ENCODE measurements at regions not wholly inside any gene's neighbourhood (a gene's known extent, or its start where the extent isn't known, plus 50 kb on each side); places are given as distances from the start of the nearest gene placed in this dataset.

DNA sequence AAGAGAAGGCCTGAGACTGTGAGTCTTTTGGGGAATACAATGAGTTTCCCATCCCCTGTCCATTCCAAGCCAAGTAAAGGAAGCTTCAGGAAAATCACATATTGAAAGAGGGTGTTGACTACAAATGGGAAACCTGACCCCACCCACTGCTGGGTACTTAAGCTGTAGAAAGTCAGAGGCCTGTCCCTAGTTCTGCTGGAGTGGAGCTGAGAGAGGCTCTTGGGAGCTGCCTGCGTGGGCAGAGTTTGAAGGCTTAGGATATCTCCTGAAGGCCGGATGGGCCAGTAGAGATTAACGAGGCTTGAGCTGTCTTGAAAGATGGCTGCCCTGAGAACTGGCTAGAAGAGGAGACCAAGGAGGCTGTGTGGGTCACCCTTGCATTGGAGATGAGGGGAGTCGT is 176.2 kb upstream of the NECTIN1 start:
- Histone ChIP-seq H3K4me2 (ENCODE audit: low read length) (no peak overlapping the region), H3K36me3 (ENCODE audit: insufficient read depth, low read length) (no peaks in the 10 kb centered on the region), H2AFZ (ENCODE audit: low read depth, low read length) (no peak overlapping the region), H3K79me2 (replicated peaks; ENCODE audit: insufficient read depth, low read length) (no peaks in the 10 kb centered on the region), H4K20me1 (ENCODE audit: insufficient read depth) (no peaks in the 10 kb centered on the region), H3K9me3 (ENCODE audit: low read length) (no peaks in the 10 kb centered on the region), H3K4me3 (ENCODE audit: low read length) (no peak overlapping the region), H3K27me3 (ENCODE audit: insufficient read depth, low read depth, low read length) (no peaks in the 10 kb centered on the region), H3F3A (ENCODE audit: insufficient read depth, low read length, poor library complexity, severe bottlenecking) (no peaks in the 10 kb centered on the region), H3K27ac (ENCODE audit: low read length) (no peak overlapping the region), H3K9ac (ENCODE audit: low read length) (no peak overlapping the region), H3K9me2 (ENCODE audit: insufficient read depth, low read length) (no peaks in the 10 kb centered on the region)
- TF ChIP-seq SMC3 (conservative IDR thresholded peaks at IDR 0.05; ENCODE audit: poor library complexity) (no peak), EZH2 (IDR thresholded peaks at IDR 0.05; ENCODE audit: borderline replicate concordance, insufficient read depth, low read length, poor library complexity, severe bottlenecking) (no peak), TAF1 (IDR thresholded peaks at IDR 0.05; ENCODE audit: low read depth) (no peak), RAD21 (conservative IDR thresholded peaks at IDR 0.05) (no peak), EP300 (conservative IDR thresholded peaks at IDR 0.05; ENCODE audit: poor library complexity, severe bottlenecking) (no peak)
- TF ChIP-seq, protein P1, sequence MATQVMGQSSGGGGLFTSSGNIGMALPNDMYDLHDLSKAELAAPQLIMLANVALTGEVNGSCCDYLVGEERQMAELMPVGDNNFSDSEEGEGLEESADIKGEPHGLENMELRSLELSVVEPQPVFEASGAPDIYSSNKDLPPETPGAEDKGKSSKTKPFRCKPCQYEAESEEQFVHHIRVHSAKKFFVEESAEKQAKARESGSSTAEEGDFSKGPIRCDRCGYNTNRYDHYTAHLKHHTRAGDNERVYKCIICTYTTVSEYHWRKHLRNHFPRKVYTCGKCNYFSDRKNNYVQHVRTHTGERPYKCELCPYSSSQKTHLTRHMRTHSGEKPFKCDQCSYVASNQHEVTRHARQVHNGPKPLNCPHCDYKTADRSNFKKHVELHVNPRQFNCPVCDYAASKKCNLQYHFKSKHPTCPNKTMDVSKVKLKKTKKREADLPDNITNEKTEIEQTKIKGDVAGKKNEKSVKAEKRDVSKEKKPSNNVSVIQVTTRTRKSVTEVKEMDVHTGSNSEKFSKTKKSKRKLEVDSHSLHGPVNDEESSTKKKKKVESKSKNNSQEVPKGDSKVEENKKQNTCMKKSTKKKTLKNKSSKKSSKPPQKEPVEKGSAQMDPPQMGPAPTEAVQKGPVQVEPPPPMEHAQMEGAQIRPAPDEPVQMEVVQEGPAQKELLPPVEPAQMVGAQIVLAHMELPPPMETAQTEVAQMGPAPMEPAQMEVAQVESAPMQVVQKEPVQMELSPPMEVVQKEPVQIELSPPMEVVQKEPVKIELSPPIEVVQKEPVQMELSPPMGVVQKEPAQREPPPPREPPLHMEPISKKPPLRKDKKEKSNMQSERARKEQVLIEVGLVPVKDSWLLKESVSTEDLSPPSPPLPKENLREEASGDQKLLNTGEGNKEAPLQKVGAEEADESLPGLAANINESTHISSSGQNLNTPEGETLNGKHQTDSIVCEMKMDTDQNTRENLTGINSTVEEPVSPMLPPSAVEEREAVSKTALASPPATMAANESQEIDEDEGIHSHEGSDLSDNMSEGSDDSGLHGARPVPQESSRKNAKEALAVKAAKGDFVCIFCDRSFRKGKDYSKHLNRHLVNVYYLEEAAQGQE (IDR thresholded peaks at IDR 0.05; ENCODE audit: borderline replicate concordance), result no peak

DNA sequence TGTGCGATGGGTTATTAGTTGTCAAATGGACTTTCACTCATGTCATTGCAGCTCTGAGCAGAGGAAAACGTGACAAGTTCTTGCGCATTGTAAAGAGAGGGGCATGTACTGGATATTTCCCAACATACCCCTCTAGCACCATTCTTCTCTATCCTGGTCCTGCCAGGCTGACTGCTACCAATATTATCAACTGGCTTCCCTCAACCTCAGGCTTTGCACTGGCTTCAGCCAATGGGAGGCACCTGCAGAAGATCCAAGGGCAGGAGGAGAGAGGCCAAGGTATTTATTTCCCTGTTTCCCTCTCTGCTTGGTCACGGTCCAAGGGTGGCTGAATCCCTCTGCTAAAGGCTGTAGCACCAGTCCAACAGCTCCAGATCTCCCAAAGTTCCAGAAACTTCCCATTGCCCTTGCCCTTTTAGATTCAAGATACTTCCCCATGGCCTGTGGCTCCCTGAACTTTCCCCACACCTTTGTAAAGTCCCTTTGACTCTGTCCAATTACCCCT is 175.6 kb upstream of the NECTIN1 start:
- H3K79me2 ChIP-seq (replicated peaks; ENCODE audit: insufficient read depth, low read length), result no peaks in the 10 kb centered on the region
- no peaks in the 10 kb centered on the region for H3K27me3 ChIP-seq (ENCODE audit: insufficient read depth, low read depth, low read length)
- no peak overlapping the region for H3K9ac ChIP-seq (ENCODE audit: low read length)
- no peaks in the 10 kb centered on the region for H4K20me1 ChIP-seq (ENCODE audit: insufficient read depth)
- TF ChIP-seq RAD21 (conservative IDR thresholded peaks at IDR 0.05) (no peak), TAF1 (IDR thresholded peaks at IDR 0.05; ENCODE audit: low read depth) (no peak), SMC3 (conservative IDR thresholded peaks at IDR 0.05; ENCODE audit: poor library complexity) (no peak), EP300 (conservative IDR thresholded peaks at IDR 0.05; ENCODE audit: poor library complexity, severe bottlenecking) (no peak), MXI1 (conservative IDR thresholded peaks at IDR 0.05; ENCODE audit: poor library complexity, severe bottlenecking) (no peak), POLR2AphosphoS5 (IDR thresholded peaks at IDR 0.05) (no peak), EZH2 (IDR thresholded peaks at IDR 0.05; ENCODE audit: borderline replicate concordance, insufficient read depth, low read length, poor library complexity, severe bottlenecking) (no peak)
- TF ChIP-seq, protein P2, sequence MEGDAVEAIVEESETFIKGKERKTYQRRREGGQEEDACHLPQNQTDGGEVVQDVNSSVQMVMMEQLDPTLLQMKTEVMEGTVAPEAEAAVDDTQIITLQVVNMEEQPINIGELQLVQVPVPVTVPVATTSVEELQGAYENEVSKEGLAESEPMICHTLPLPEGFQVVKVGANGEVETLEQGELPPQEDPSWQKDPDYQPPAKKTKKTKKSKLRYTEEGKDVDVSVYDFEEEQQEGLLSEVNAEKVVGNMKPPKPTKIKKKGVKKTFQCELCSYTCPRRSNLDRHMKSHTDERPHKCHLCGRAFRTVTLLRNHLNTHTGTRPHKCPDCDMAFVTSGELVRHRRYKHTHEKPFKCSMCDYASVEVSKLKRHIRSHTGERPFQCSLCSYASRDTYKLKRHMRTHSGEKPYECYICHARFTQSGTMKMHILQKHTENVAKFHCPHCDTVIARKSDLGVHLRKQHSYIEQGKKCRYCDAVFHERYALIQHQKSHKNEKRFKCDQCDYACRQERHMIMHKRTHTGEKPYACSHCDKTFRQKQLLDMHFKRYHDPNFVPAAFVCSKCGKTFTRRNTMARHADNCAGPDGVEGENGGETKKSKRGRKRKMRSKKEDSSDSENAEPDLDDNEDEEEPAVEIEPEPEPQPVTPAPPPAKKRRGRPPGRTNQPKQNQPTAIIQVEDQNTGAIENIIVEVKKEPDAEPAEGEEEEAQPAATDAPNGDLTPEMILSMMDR (IDR thresholded peaks at IDR 0.05; ENCODE audit: poor library complexity, severe bottlenecking), result no peak
- TF ChIP-seq, protein P1 (IDR thresholded peaks at IDR 0.05; ENCODE audit: borderline replicate concordance), result no peak
- no peak overlapping the region for H3K27ac ChIP-seq (ENCODE audit: low read length)
- H3F3A ChIP-seq (ENCODE audit: insufficient read depth, low read length, poor library complexity, severe bottlenecking), result no peaks in the 10 kb centered on the region
- no peak overlapping the region for H3K4me2 ChIP-seq (ENCODE audit: low read length)
- no peaks in the 10 kb centered on the region for H3K36me3 ChIP-seq (ENCODE audit: insufficient read depth, low read length)
- H3K9me3 ChIP-seq (ENCODE audit: low read length), result no peaks in the 10 kb centered on the region
- H2AFZ ChIP-seq (ENCODE audit: low read depth, low read length), result no peak overlapping the region
- H3K9me2 ChIP-seq (ENCODE audit: insufficient read depth, low read length), result no peaks in the 10 kb centered on the region
- H3K4me3 ChIP-seq (ENCODE audit: low read length), result no peak overlapping the region
